22Rv1 (cell line): ENCODE measurements at regions not wholly inside any gene's neighbourhood (a gene's known extent, or its start where the extent isn't known, plus 50 kb on each side); places are given as distances from the start of the nearest gene placed in this dataset.

Experiments used
- CTCF ChIP-seq: fragments of 450-650 bp; IDR thresholded peaks from 2 replicates; pipeline ENCODE4 v1.5.1; 2017; ENCODE audit warnings: mild to moderate bottlenecking
- ZFX ChIP-seq: fragments of 450-650 bp; IDR thresholded peaks from 2 replicates; pipeline ENCODE4 v1.6.1; 2017; ENCODE audit warnings: antibody characterized with exemption, borderline replicate concordance

- TF ChIP-seq CTCF (no peak), ZFX (no peak)
Measured at GRCh38 chr20:7022597-7022996, 255.1 kb downstream of the BMP2 start.
